HTR-8/SVneo (cell line): ENCODE measurements at regions not wholly inside any gene's neighbourhood (a gene's known extent, or its start where the extent isn't known, plus 50 kb on each side); places are given as distances from the start of the nearest gene placed in this dataset.
"Not testable (repeated sequence)": the region's sequence is repeated elsewhere in the genome, so short reads cannot be mapped to it uniquely, and the experiment has no call there.

Experiments used
- DNase-seq: peaks from one replicate; pipeline ENCODE4 v3.0.0; 2011; ENCODE audit warnings: low spot score, mixed read lengths; ENCODE audit not compliant: insufficient read length
- FAIRE-seq: peaks from 2 replicates; lab custom pipeline; 2011; peaks lifted over from hg19 to GRCh38; lab: Jason Lieb, UNC

- DNase-seq (no peak), FAIRE-seq (no peak)
Observed at GRCh38 chr3:98701071-98701675, 62.0 kb upstream of the ST3GAL6 start.

- FAIRE-seq (no peak), DNase-seq (no peak)
Observed at GRCh38 chr3:98702166-98702565, 61.0 kb upstream of the ST3GAL6 start.

- DNase-seq (no peak), FAIRE-seq (no peak)
Observed at GRCh38 chr3:98705212-98705611, 57.9 kb upstream of the ST3GAL6 start.

- FAIRE-seq (no peak), DNase-seq (no peak)
Observed at GRCh38 chr3:98705694-98706093, 57.4 kb upstream of the ST3GAL6 start.

- not testable (repeated sequence) for DNase-seq, FAIRE-seq
Observed at GRCh38 chr3:98708681-98709080, 54.5 kb upstream of the ST3GAL6 start.

- DNase-seq: no peak
- no peak for FAIRE-seq
Observed at GRCh38 chr3:98709441-98709840, 53.7 kb upstream of the ST3GAL6 start.

- DNase-seq: no peak
- no peak for FAIRE-seq
Observed at GRCh38 chr3:98710067-98710659, 53.0 kb upstream of the ST3GAL6 start.

- FAIRE-seq (no peak), DNase-seq (no peak)
Observed at GRCh38 chr3:98711426-98711825, 51.7 kb upstream of the ST3GAL6 start.

GRCh38 chr3:98712726-98713125 lies 50.4 kb upstream of the ST3GAL6 start:
- DNase-seq (no peak), FAIRE-seq (no peak)

- FAIRE-seq, DNase-seq: not testable (repeated sequence)
Observed at GRCh38 chr3:98713332-98713731, 49.8 kb upstream of the ST3GAL6 start.
